ENCODE measurements at regions not wholly inside any gene's neighbourhood (a gene's known extent, or its start where the extent isn't known, plus 50 kb on each side); places are given as distances from the start of the nearest gene placed in this dataset.
"Not testable (repeated sequence)": the region's sequence is repeated elsewhere in the genome, so short reads cannot be mapped to it uniquely, and the experiment has no call there.

GRCh38 chr13:61089894-61090293 lies 325.8 kb downstream of the PCDH20 start:
- TF ChIP-seq CTCF (conservative IDR thresholded peaks at IDR 0.05; ENCODE audit: low read length); EZH2phosphoT487 (IDR thresholded peaks at IDR 0.05; ENCODE audit: borderline replicate concordance, low read depth, low read length): not testable (repeated sequence)
